ENCODE measurements at regions not wholly inside any gene's neighbourhood (a gene's known extent, or its start where the extent isn't known, plus 50 kb on each side); places are given as distances from the start of the nearest gene placed in this dataset.

DNA sequence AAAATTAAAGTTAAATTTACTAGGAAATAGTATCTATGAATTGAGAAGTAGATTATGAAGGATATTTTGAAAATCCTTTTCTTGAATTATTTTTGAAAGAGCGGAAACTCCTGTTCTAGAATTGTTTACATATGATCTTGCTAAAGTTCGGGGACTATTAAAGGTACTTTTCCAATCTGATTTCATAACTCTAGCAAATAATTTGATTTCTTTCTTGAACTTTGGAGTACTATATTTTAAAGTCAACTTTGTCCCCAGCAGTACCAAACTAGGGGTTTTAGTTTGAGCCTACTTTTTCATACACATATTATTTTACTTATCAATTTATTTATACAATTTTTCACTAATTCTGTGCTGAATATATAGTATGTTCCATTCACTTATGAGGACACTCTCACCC is 364.7 kb downstream of the FSIP2 start:
- TF ChIP-seq, protein P1, sequence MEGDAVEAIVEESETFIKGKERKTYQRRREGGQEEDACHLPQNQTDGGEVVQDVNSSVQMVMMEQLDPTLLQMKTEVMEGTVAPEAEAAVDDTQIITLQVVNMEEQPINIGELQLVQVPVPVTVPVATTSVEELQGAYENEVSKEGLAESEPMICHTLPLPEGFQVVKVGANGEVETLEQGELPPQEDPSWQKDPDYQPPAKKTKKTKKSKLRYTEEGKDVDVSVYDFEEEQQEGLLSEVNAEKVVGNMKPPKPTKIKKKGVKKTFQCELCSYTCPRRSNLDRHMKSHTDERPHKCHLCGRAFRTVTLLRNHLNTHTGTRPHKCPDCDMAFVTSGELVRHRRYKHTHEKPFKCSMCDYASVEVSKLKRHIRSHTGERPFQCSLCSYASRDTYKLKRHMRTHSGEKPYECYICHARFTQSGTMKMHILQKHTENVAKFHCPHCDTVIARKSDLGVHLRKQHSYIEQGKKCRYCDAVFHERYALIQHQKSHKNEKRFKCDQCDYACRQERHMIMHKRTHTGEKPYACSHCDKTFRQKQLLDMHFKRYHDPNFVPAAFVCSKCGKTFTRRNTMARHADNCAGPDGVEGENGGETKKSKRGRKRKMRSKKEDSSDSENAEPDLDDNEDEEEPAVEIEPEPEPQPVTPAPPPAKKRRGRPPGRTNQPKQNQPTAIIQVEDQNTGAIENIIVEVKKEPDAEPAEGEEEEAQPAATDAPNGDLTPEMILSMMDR (IDR thresholded peaks at IDR 0.05; ENCODE audit: borderline replicate concordance, insufficient read depth, low read depth, low read length) = no peak
- H3K4me3 ChIP-seq (ENCODE audit: low read depth, low read length) = no peak overlapping the region

DNA sequence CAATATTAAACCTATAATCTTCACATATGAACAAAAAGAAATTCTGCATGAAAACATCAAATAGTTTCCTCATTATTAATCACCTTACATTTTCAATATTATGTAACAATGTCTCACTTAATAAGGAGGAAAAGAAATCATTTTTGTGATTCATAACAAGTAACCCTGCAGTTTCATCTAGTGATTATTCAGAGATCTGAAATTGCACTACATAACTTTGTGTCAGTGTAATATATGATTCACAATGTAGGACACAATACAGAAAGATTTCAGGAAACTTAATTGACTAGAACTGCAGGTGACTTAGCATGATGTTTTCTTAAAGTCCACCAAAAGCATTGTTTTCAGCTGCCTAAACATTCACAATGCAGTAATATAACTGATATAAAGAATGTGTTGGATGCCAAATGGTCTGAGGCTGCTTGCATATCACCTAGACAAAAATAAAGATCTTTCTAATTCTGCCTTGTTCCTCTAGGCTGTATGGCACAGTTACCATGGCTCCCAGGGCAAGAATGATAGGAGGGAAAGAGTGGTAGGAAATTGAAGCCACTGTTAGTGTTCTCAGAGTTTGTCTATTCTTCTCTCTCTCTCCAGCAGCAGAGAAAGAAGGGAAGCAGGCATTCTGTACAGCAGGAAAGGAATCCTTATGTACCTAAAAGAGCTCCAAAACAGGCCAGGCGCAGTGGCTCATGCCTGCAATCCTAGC is 366.6 kb downstream of the FSIP2 start:
- TF ChIP-seq, protein P1 (IDR thresholded peaks at IDR 0.05; ENCODE audit: borderline replicate concordance, insufficient read depth, low read depth, low read length) = no peak
- H3K4me3 ChIP-seq (ENCODE audit: low read depth, low read length) = no peak overlapping the region

DNA sequence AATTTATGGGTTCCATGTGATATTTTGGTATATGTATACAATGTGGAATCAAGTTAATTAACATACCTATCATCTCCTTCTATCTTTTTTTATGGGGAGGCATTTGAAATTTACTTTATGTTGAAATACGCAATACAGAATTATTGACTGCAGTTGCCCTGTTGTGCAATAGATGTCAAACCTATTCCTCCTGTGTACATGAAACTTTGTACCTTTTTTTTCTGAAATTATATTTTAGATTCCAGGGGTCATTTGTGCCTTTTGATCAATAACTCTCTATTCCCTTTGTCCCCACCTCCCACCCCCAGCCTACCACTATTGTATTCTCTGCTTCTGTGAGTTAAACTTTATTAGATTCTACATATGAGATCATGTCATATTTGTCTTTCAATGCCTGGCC is 369.9 kb downstream of the FSIP2 start:
- TF ChIP-seq, protein P1 (IDR thresholded peaks at IDR 0.05; ENCODE audit: borderline replicate concordance, insufficient read depth, low read depth, low read length) = no peak
- no peak overlapping the region for H3K4me3 ChIP-seq (ENCODE audit: low read depth, low read length)

DNA sequence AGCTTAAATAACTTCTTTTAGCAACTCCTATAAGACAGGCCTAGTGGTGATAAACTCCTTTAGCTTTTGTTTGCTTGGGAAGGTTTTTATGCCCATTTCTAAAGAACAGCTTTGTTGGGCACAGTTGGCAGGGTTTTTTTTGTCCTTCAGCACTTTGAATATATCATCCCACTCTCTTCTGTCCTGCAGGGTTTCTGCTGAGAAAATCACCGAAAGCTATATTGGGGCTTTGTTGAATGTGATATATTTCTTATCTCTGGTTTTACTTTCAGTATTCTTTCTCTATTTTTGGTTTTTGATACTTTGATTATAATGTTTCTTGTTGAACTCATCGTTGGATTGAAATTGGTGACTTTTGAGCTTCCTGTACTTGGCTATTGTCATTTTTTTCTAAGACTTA is 372.8 kb upstream of the ZC3H15 start:
- TF ChIP-seq, protein P1 (IDR thresholded peaks at IDR 0.05; ENCODE audit: borderline replicate concordance, insufficient read depth, low read depth, low read length) = no peak
- H3K4me3 ChIP-seq (ENCODE audit: low read depth, low read length) = no peak overlapping the region

DNA sequence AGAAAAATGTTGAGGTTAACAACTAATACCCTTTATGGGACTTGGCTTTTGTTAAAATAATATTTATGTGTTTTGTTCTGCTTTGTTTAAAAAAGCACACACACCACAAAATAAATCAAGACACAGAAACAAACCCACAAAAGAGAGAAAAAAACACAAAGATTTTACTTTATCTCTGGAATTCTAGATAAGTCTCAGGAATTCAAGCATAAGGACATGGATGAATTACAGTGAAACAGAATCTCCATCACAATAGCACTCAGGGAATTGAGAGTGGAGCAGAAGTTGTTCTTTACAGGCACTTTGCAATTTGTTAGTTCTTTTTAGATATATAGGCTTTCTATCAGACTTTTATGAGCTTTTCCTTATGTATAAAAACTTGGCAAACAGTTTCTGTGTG is 360.9 kb upstream of the ZC3H15 start:
- no peak overlapping the region for H3K4me3 ChIP-seq (ENCODE audit: low read depth, low read length)
- TF ChIP-seq, protein P1 (IDR thresholded peaks at IDR 0.05; ENCODE audit: borderline replicate concordance, insufficient read depth, low read depth, low read length) = no peak

DNA sequence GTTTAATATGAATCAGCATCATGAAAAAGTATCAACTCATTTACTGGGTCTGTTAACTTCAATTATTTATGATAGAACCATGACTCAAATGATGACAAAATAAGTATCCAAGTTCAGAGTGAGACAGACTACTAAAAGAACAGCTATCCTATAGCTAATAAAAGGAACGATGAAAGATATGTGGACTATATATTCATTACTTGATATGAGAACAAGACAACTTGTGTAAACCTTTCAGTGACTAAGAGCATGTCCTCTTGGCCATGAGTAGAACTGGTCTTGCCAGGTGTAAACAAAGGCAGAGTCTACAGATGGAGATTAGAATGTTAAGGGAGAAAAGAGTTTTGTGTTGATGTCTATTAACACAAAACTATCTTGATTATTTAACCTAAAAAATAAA is 360.4 kb upstream of the ZC3H15 start:
- TF ChIP-seq, protein P1 (IDR thresholded peaks at IDR 0.05; ENCODE audit: borderline replicate concordance, insufficient read depth, low read depth, low read length) = no peak
- H3K4me3 ChIP-seq (ENCODE audit: low read depth, low read length) = no peak overlapping the region

DNA sequence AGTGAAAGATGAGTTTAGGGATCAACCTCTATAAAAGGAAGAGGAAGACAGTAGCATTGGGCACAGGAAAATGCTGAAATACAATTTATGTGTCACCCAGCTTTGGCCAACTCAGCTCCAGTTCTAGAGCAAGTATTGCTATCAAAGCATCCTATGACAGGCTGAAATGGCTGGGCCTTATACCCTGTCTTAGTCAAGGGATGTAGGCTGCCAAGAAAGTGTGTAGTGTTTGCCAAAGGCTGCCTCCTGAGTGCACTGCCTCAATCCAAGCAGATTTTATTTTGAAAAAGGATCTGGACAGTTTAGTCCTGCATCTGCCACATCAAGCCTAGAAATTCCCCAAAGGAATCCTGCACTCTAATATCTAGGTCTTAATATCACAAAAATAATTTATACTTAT is 359.9 kb upstream of the ZC3H15 start:
- TF ChIP-seq, protein P1 (IDR thresholded peaks at IDR 0.05; ENCODE audit: borderline replicate concordance, insufficient read depth, low read depth, low read length) = no peak
- H3K4me3 ChIP-seq (ENCODE audit: low read depth, low read length) = no peak overlapping the region
